GM23338 (cell line): ENCODE measurements at regions not wholly inside any gene's neighbourhood (a gene's known extent, or its start where the extent isn't known, plus 50 kb on each side); places are given as distances from the start of the nearest gene placed in this dataset.

Experiments
- ATAC-seq: fragments of 200-7000 bp; cut with Tn5 transposase; 3 replicates; pipeline ENCODE4 v1.9.1; 2020
- DNase-seq: peaks from one replicate; pipeline ENCODE4 v3.0.0-alpha.2; 2015; ENCODE audit warnings: low spot score
- H2AFZ ChIP-seq: fragments of 200-600 bp; sonication (generic); 2 replicates; pipeline ENCODE4 v1.8.0; 2016; ENCODE audit warnings: antibody characterized with exemption, mild to moderate bottlenecking, moderate library complexity
- H3F3A ChIP-seq: fragments of 200-600 bp; sonication (generic); replicated peaks from 2 replicates; pipeline ENCODE4 v1.8.0; 2017; ENCODE audit warnings: antibody characterized with exemption, mixed run types, low read depth
- H3K27ac ChIP-seq: fragments of 200-600 bp; sonication (generic); 2 replicates; pipeline ENCODE4 v1.6.1; 2016; ENCODE audit warnings: low read depth
- H3K27me3 ChIP-seq: fragments of 200-600 bp; sonication (generic); 2 replicates; pipeline ENCODE4 v1.8.0; 2016; ENCODE audit warnings: mild to moderate bottlenecking, mixed run types, moderate library complexity; ENCODE audit not compliant: insufficient read depth
- H3K36me3 ChIP-seq: fragments of 200-600 bp; sonication (generic); 2 replicates; pipeline ENCODE4 v1.8.0; 2016; ENCODE audit warnings: mild to moderate bottlenecking; ENCODE audit not compliant: insufficient read depth
- H3K4me1 ChIP-seq: fragments of 200-600 bp; sonication (generic); 2 replicates; pipeline ENCODE4 v1.8.0; 2016; ENCODE audit warnings: mild to moderate bottlenecking, moderate library complexity; ENCODE audit not compliant: insufficient read depth
- H3K4me2 ChIP-seq: fragments of 200-600 bp; sonication (generic); 2 replicates; pipeline ENCODE4 v1.7.1; 2017; ENCODE audit warnings: mixed run types
- H3K4me3 ChIP-seq: fragments of 200-600 bp; sonication (generic); 2 replicates; pipeline ENCODE4 v1.6.1; 2016; ENCODE audit warnings: mixed run types
- H3K79me2 ChIP-seq: fragments of 200-600 bp; sonication (generic); replicated peaks from 2 replicates; pipeline ENCODE4 v1.8.0; 2017; ENCODE audit warnings: mild to moderate bottlenecking; ENCODE audit not compliant: insufficient read depth
- H3K9me2 ChIP-seq: fragments of 200-600 bp; sonication (generic); 2 replicates; pipeline ENCODE4 v1.8.0; 2017; ENCODE audit not compliant: insufficient read depth
- H4K20me1 ChIP-seq: fragments of 200-600 bp; sonication (generic); replicated peaks from 2 replicates; pipeline ENCODE4 v1.8.0; 2017; ENCODE audit warnings: mild to moderate bottlenecking; ENCODE audit not compliant: insufficient read depth
- H3K27ac Mint-ChIP-seq: 2 replicates; pipeline ENCODE4 v1.8.0; 2020; ENCODE audit warnings: inconsistent platforms, mild to moderate bottlenecking, moderate library complexity, mixed read lengths
- H3K27me3 Mint-ChIP-seq: 3 replicates; pipeline ENCODE4 v1.8.0; 2022; ENCODE audit warnings: low read depth, mild to moderate bottlenecking, moderate library complexity, mixed read lengths, inconsistent platforms; ENCODE audit not compliant: insufficient read depth, poor library complexity
- H3K36me3 Mint-ChIP-seq: 3 replicates; pipeline ENCODE4 v1.8.0; 2021; ENCODE audit warnings: low read depth, mild to moderate bottlenecking, inconsistent platforms, moderate library complexity, mixed read lengths
- H3K4me1 Mint-ChIP-seq: 3 replicates; pipeline ENCODE4 v1.8.0; 2020; ENCODE audit warnings: mild to moderate bottlenecking, inconsistent platforms, mixed read lengths
- H3K4me3 Mint-ChIP-seq: 3 replicates; pipeline ENCODE4 v1.8.0; 2021; ENCODE audit warnings: moderate library complexity, mild to moderate bottlenecking, inconsistent platforms, mixed read lengths
- H3K9me3 Mint-ChIP-seq: 3 replicates; pipeline ENCODE4 v1.8.0; 2020; ENCODE audit warnings: moderate library complexity, mild to moderate bottlenecking, inconsistent platforms, mixed read lengths
- CREB1 ChIP-seq: fragments of 250-450 bp; sonication (Bioruptor Pico); IDR thresholded peaks from 2 replicates; pipeline ENCODE4 v1.5.0; 2020; ENCODE audit warnings: low read depth, mild to moderate bottlenecking, moderate library complexity
- CTCF ChIP-seq, 2 experiments: fragments of 200-600 bp in 1 of 2; sonication (generic) in 1 of 2; conservative IDR thresholded peaks; 2 replicates each; pipeline versions ENCODE4 v1.5.1 to v1.6.1; 2016 to 2017; ENCODE audit warnings: antibody characterized with exemption in 2 of 2, low read depth in 2 of 2, mild to moderate bottlenecking in 2 of 2, moderate library complexity in 1 of 2
- ETS1 ChIP-seq: IDR thresholded peaks from 2 replicates; pipeline ENCODE4 v1.6.1; 2016; ENCODE audit warnings: antibody characterized with exemption
- EZH2 ChIP-seq: fragments of 200-600 bp; sonication (generic); IDR thresholded peaks from one replicate; pipeline ENCODE4 v1.8.0; 2017; ENCODE audit warnings: antibody characterized with exemption, mild to moderate bottlenecking, low read depth; ENCODE audit not compliant: unreplicated experiment
- EZH2phosphoT487 ChIP-seq: fragments of 200-600 bp; sonication (generic); IDR thresholded peaks from one replicate; pipeline ENCODE4 v1.8.1; 2018; ENCODE audit warnings: antibody characterized with exemption; ENCODE audit not compliant: unreplicated experiment
- JUNB ChIP-seq: IDR thresholded peaks from one replicate; pipeline ENCODE4 v1.6.1; 2016; ENCODE audit warnings: antibody characterized with exemption; ENCODE audit not compliant: unreplicated experiment
- NANOG ChIP-seq: IDR thresholded peaks from 2 replicates; pipeline ENCODE4 v1.6.1; 2016; ENCODE audit warnings: antibody characterized with exemption, borderline replicate concordance
- POLR2AphosphoS5 ChIP-seq: IDR thresholded peaks from 2 replicates; pipeline ENCODE4 v1.6.1; 2016; ENCODE audit warnings: antibody characterized with exemption, low read depth
- REST ChIP-seq: IDR thresholded peaks from one replicate; pipeline ENCODE4 v1.6.1; 2018; ENCODE audit warnings: antibody characterized with exemption; ENCODE audit not compliant: unreplicated experiment
- STAT1 ChIP-seq: IDR thresholded peaks from one replicate; pipeline ENCODE4 v1.6.1; 2016; ENCODE audit warnings: antibody characterized with exemption; ENCODE audit not compliant: unreplicated experiment
- ZNF114 ChIP-seq: fragments of 250-450 bp; sonication (Bioruptor Pico); IDR thresholded peaks from 2 replicates; pipeline ENCODE4 v1.5.0; 2020; ENCODE audit warnings: mild to moderate bottlenecking, moderate library complexity
- ZNF331 ChIP-seq: fragments of 250-450 bp; sonication (Bioruptor Pico); IDR thresholded peaks from 2 replicates; pipeline ENCODE4 v1.5.0; 2020; ENCODE audit warnings: low read depth, mild to moderate bottlenecking, moderate library complexity
- ZNF462 ChIP-seq: fragments of 250-450 bp; sonication (Bioruptor Pico); IDR thresholded peaks from 2 replicates; pipeline ENCODE4 v1.5.0; 2020; ENCODE audit warnings: mild to moderate bottlenecking, moderate library complexity

- ATAC-seq (no peak), DNase-seq (no peak)
- Histone ChIP-seq H3K9me2 (no peaks in the 10 kb centered on the region), H3K36me3 (no peaks in the 10 kb centered on the region), H3K4me3 (no peak overlapping the region), H3K79me2 (no peaks in the 10 kb centered on the region), H2AFZ (peak overlapping the region; percentile 48; the same call in 1 of the 2 replicates), H3K27me3 (no peaks in the 10 kb centered on the region), H3K4me2 (no peak overlapping the region), H3K4me1 (no peaks in the 10 kb centered on the region), H4K20me1 (no peaks in the 10 kb centered on the region), H3K27ac (no peak overlapping the region), H3F3A (no peaks in the 10 kb centered on the region)
- TF ChIP-seq EZH2phosphoT487 (no peak), CREB1 (CRISPR knock-in tag) (no peak), JUNB (no peak), REST (no peak), STAT1 (no peak), ZNF114 (no peak), NANOG (no peak), ZNF331 (CRISPR knock-in tag) (no peak), ZNF462 (no peak), POLR2AphosphoS5 (no peak), ETS1 (no peak), EZH2 (no peak), CTCF (conservative IDR thresholded peaks at IDR 0.05; ENCODE audit: low read depth in 2 of 2) (no peak)
- H3K4me1 Mint-ChIP-seq, result peaks cover 4% of the 10 kb centered on the region; the same call in 2 of the 3 replicates
- peaks cover 2% of the 10 kb centered on the region for H3K27me3 Mint-ChIP-seq
- no peak overlapping the region for H3K4me3 Mint-ChIP-seq
- no peaks in the 10 kb centered on the region for H3K36me3 Mint-ChIP-seq
- H3K9me3 Mint-ChIP-seq, result no peaks in the 10 kb centered on the region
- H3K27ac Mint-ChIP-seq, result no peak overlapping the region
Measured at GRCh38 chr3:104214937-104215336, 1151.8 kb upstream of the ALCAM start.
